HG02970 (cell line): ENCODE measurements at regions not wholly inside any gene's neighbourhood (a gene's known extent, or its start where the extent isn't known, plus 50 kb on each side); places are given as distances from the start of the nearest gene placed in this dataset.
"Not testable (repeated sequence)": the region's sequence is repeated elsewhere in the genome, so short reads cannot be mapped to it uniquely, and the experiment has no call there.

ENCODE experiments used
- ATAC-seq: cut with Tn5 transposase; IDR thresholded peaks from one replicate; pipeline ENCODE4 v1.9.1; 2021; ENCODE audit warnings: mild to moderate bottlenecking, moderate library complexity, moderate number of reproducible peaks; ENCODE audit not compliant: unreplicated experiment, low FRiP score

DNA sequence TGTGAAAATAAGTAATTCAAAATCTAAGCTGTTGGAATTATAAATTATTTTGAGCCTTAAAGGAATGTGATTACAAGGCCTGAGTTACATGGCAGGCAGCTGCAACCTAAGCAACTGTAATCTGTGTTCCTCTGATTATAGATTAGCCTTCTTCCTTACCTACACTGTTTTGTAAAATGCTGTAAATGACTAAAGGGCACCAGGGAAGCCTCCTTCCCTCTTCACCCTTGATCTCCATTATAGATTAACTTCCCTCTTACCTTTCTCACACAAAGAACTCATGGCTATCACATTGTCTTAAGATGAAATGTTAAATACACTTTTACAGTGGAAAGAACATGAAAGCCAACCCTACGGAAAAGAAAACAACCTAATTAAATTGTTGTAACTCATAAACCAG lies 423.7 kb upstream of the KLF12 start:
- ATAC-seq: no peak

DNA sequence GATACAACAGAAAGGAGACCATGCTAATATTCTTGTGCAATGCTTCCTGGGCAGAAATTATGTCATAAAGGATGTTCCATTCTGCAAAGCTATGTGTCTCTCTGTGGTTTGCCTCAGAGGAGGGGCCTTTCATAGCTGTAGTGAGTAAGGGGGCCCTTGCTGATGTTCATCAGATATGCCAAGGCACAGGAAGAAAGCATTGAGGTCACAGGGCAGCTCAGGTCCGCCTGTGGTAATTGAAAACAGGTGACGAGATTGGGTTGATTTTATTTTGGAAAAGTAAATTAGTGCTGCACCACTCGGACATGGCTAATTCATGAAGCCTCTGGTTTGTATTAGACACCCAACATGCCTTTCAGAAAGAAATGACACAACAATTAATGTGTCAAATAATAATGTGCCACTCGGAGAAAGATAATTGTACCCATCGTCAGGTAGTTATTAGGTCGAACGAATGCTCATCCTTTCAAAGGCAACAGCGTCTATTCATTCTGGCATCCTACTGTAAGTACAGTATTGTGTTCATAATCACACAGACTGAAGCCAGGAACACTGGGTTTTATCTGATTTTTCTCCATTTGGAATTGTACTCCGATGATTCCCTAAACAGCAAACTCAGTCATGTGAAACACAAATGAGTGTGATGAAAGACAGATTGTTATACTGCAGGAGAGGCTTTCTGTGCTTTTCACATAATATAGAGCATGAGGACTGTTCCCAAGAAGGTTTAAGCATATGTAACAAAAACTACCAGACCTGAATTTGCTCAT lies 421.6 kb upstream of the KLF12 start:
- no peak for ATAC-seq

DNA sequence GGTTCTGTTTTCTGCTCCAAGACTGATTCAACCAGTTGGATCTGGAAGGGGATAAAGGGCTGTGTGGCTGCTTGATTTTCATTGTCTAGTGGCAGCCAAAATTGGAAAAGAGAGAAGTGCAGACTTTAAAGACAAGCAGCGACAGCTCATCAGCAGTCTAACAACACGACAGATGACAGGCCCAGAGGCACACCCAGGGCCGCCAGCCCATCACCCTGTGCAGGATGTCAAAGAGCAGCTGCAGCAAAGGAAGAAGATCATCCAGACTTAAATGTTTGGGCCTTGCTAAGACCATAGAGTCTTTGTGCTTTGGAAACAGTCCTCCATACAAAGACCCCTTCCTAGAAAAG lies 421.0 kb upstream of the KLF12 start:
- no peak for ATAC-seq

DNA sequence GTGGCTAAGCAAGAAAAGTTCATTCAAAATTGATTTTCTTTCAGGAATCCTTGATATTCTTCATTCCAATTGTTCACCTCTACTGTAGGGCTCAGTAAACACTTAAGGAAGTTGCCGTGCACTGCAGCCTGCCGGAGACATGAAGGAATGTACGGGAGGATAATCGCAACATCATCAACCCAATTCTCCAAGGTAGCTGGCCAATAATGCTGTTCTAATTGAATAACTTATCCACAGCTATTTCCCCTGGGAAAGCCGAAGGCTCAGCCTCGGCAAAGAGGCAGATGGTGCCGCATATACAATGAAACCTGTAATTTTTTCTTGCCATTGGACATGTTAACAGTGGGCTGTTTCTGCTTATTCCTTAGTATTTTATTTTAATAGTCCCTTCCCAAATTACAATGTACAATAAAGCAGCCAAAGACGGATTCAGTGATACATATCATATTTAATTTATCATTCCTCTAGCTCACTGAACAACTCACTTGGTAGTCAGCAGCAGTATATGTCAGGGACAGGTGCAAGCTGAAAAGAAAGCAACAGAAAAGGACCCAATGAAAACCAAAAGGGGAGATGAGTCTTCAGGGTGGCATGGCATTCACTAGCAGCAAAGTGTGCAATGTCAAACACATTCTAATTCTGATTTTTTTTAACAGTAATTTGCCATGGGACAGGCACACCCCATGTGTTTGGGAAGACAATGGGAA lies 420.5 kb upstream of the KLF12 start:
- no peak for ATAC-seq

DNA sequence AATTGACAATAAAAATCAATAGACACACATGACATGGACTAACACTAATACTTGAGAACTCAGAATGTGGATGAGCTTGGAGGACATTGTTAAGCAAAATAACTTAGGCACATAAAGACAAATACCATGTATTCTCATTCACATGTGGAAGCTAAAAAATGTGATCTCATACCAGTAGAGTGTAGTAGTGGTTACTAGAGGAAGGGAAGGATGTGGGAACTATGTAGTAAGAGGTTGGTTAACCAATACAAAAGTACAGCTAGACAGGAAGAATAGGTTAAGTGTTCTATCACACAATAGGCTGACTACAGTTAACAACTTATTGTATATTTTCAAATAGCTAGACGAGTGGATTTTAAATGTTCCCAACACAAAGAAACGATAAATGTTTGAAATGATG lies 415.8 kb upstream of the KLF12 start:
- ATAC-seq: no peak

DNA sequence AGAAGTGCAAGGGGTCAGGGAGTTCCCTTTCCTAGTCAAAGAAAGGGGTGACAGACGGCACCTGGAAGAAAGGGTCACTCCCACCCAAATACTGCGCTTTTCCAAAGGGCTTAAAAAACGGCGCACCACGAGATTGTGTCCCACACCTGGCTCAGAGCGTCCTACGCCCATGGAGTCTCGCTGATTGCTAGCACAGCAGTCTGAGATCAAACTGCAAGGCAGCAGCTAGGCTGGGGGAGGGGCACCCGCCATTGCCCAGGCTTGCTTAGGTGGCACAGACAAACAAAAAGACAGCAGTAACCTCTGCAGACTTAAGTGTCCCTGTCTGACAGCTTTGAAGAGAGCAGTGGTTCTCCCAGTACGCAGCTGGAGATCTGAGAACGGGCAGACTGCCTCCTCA lies 402.4 kb upstream of the KLF12 start:
- ATAC-seq: not testable (repeated sequence)

DNA sequence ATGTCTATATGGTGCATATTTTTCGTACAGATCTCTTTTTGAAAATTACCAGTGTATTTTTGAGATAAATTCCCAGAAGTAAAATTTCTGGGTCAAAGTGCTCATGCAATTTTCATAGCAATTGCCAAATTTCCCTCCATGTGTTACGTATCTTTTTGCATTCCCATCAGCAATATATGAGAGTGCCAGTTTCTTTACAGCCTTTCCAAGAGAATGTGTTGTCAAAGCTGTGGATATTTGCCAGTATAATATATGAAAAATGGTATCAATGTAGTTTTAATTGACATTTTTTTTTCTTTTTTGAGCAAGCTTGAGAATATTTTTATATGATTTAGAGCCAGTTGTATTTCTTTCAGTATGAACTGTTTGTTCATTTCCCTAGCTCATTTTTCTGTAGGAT lies 399.0 kb upstream of the KLF12 start:
- no peak for ATAC-seq

DNA sequence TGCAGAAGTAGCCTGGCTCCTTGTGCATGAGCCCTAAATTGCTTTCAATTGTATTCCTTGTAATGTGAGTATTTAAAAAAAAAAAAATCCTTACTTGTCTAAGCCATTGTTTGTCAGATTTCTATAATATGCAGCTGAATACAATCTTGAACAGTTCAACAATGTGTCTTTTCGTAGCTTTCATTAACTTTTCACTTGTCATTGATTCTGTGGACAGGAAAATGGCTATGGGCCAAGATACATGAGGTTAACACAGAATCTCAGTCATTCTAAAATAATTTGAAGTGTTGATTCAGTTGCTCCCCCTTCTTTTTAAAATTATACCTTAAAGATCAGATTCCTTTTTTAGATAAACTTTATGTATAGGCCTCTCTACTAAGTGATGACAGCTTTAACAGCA lies 395.8 kb upstream of the KLF12 start:
- ATAC-seq: no peak

DNA sequence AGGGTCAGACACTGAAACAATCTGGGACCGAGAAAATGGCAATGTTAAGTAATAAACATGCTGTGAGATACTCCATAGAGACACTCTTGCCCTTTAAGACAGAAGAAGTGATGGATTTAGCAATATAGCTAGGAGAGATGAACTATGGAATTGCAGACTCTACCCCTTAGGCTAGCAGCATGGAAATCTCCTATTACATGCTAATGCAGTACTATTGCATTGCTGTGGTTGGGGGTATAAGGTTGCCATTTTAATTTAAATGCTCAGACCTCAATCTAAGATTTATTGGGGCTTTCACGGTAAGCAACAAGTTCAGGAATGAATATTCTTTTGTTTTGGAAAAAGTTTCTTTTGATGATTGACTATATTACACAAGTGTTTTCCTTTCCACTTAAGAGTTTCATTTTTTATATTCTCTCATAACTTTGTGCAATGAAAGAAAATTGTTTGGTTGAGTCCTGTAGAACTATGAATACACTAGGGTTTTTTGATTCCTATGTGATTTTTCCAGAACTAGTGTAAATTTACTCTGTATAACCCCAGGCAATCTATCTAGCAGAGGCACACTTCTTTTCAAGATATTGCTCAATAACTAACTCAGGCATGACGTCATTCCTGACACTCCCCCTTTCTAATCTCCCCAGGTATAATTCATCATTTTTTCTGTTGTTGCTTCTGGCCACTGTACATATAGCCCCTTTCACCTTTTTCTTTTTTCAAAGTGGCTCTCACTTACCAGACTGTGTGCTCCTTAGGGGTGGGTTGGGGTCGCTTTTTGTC lies 394.7 kb upstream of the KLF12 start:
- ATAC-seq: no peak

DNA sequence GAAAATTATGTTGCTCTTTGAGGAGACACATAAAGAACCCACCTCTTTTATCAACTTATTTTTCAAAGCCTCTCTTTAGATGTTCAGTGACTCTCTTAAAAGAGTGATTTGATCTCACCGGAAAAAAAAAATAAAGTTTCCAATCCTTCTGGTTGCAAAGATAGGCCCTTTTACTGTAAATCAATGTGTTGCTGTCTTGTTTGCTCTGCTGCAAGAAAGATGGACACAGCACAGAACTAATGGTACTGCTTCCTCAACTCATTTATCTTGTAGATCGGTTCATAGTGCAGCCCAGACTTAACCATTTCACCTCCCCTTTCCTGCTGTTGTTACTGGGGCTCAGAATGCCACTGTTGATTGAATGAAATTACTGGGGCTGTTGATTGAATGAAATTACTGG lies 388.9 kb upstream of the KLF12 start:
- no peak for ATAC-seq

DNA sequence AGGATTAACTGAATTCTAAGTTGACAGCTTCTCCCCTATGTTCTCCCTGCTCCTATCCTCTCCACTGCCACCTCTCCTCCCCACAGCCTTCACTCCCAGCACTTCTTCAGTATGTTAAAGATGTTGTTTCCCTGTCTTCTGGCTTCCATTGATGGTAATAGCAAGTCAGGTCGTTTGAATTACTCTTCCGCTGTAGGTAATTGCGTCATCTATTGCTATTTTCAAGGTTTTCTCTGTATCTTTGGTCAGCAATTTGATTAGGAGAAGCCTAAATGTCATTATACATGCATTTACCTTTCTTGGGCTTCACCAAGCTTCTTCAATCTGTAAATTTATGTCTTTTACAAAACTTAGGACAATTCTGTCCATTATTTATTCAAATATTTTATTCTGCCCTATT lies 377.3 kb upstream of the KLF12 start:
- ATAC-seq: no peak

DNA sequence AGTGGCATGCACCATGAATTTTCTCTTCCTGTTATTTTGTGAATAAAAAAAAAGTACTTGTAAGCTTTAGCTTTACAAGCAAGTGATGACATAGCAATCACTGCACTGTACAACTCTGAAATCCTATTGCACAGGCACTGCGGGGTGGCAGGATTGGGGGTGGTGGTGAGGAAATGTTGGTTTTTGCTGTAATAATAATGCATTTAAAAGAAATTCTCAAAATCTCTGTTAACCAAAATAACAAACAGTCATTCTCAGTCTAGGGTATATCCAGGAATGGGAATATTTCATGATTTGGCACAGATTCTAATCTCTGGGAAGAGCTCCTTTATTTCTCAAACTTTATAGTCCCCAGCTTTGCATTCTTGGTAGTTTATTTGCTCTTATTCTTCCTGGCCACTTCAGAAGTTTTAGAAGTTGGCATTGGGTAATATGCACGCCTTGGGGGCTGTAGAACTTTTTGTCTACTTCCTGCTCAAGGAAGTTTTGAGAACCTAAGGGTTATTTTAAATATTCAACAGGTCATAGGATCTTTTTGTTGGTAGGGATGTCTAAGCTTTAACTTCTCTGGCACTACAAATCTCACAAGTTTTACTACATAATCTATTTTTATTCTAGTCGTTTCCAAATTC lies 353.0 kb upstream of the KLF12 start:
- no peak for ATAC-seq

DNA sequence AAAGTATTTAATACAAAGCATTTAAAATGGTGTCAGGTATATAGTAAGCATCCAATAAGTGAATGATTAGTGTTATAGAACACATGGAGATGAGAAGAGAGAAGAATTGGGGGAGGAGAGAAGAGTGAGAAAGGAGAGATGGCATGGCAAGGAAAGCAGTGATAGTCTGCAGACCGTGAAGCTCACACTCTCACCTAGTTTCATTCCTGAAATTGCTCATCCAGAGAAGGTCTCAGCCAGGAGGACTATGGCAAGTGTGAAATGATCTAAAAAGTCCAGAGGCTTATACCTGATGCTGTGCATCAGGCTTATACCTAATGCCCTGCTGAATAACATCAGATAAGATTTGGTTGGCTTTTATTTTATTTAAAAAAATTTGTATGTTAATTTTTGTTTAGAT lies 351.6 kb upstream of the KLF12 start:
- no peak for ATAC-seq

DNA sequence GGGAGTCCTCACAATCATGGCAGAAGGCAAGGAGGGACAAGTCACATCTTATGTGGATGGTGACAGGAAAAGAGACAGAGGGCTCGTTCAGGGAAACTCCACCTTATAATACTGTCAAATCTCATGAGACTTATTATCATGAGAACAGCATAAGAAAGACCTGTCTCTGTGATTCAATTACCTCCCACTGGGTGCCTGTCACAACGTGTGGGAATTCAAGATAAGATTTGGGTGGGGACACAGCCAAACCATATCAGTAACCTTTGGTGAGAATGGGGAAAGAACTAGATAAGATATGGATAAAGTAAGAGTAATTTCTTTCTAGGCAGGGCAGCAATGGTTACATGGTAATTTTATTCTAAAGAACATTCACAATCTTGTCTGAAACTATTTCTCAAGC lies 344.9 kb upstream of the KLF12 start:
- no peak for ATAC-seq

DNA sequence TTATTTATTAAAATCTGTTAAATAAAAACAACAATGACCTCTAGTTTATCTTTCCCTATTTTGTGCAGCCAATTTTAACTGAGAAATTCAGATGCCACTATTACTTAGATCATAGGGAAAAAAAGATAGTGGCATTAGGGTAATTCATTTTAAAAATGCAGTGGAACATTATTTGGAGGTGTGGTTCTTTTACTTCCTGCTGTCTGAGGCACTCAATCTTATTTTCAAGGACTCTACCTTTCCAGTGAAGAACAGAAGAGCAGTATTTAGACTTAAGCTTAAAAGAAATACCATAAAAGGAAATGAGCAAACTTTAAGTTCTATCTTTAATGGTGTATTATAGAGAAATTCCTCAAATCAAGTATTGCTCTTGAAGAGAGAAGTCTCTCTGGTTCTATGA lies 342.6 kb upstream of the KLF12 start:
- no peak for ATAC-seq

DNA sequence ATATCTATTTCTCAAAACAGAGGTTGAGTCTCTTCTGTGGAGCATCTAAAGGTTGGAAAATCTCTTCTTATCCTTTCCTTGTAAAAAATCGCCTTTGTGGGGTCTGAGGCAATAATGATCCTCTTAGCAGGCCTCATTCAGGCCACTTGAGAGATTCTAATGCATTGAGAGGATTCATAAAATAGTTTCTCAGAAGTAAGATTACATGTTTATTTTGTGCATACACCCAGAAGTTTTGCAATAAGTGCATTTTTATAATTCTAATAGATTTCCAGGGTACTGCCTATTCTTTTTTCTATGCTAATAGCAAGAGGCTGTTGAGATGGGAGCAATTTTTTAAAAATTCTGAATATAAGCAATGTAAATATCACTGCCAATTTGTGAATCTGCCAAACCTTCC lies 342.2 kb upstream of the KLF12 start:
- no peak for ATAC-seq

DNA sequence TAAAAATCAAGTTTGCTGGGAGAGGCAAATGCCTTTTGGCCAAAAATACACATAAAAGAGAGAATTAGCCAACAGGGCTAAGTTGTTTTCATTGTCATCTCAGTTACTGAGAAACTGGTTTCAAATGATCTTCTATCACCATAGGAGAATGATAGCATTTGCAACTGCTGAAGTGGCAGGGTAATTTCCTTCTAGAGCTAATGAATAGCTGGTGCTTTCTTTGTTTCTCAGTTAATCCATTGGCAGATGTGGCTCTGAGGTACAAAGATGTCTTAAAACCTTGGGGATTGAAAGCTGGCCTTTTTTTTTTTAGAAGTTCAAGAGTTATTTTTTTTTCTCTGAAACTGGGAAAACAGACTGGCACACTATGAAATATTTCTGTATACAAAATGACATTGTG lies 332.7 kb upstream of the KLF12 start:
- ATAC-seq: no peak

DNA sequence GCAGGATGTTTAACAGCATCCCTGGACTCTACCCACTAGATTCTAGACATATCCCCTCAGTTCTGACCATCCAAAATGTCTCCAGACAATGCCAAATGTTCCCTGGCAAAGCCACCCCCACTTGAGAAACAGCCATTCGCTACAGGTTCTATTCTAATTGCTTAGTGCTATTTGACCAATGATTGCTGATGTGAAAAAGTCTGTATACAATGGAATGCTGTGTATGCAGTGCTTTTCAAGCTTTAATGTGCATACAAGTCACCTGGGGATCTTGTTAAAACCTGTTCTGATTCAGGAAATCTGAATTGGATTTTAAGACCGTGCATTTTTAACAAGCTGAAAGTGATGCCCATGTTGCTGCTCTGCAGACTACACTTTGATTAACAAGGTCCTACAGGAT lies 331.8 kb upstream of the KLF12 start:
- no peak for ATAC-seq

DNA sequence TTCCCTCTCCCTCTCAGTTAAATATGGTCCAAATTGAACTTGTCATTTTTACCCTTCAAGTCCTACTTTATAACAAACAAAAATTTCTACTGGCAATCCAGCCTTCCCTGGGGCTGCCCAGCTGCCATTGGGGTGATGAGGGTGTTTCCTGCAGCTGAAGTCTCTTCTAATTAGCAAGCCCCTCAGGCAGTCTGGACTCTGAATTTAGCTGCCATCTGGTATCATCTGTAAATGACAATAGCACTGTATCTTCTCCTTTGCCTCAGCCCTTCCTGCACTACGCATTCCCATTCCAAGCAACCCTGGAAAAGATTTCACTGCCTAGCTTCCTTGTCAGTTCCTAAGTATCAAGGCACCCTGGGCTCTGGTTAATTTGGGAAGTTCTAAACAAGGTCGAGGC lies 331.1 kb upstream of the KLF12 start:
- ATAC-seq: no peak

DNA sequence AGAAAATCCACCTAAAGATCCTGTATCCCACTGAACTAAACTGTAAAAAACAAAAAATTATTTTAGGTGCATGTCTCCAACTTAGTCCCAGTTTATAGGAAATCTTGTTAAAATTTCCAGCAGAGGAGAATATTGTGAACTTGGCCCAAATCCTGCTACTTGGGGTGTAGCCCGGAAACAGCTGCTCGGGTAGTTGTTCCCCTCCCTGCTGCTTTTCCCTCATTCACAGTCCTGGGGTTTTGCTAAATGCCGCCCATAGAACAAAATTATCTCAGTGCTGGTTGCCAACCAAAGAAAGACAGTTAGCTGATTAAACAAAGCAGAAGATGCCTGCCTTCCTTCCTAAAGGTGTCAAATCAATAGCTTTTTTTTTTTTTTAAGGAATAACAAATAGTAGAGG lies 330.5 kb upstream of the KLF12 start:
- no peak for ATAC-seq

DNA sequence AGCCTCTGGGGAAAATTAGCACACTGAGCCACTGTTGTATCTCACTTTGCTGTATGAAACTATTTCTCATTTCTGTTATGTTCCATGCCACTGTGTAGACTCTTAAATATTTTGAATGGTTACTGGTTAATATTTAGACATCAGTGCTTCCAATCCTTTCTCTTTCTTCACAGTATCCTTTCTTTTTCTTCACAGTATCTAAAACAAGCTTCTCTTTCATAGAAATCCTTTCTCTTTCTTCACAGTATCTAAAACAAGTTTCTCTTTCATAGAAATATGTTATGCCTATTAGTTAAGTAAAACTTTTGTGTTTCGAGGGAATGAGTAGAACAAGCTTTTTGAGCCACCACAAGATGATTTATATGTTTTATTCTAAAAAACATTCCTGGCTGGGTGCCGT lies 326.8 kb upstream of the KLF12 start:
- no peak for ATAC-seq
